T-helper 1 cell (primary cell): ENCODE measurements at regions not wholly inside any gene's neighbourhood (a gene's known extent, or its start where the extent isn't known, plus 50 kb on each side); places are given as distances from the start of the nearest gene placed in this dataset.
"Not testable (repeated sequence)": the region's sequence is repeated elsewhere in the genome, so short reads cannot be mapped to it uniquely, and the experiment has no call there.

ENCODE experiments used
- DNase-seq, 5 donors: peaks; one replicate each; pipeline ENCODE4 v3.0.0-alpha.2; 2012 to 2020

- no peak for DNase-seq
Observed at GRCh38 chr3:75248974-75249373, 415.2 kb upstream of the FRG2C start.

DNA sequence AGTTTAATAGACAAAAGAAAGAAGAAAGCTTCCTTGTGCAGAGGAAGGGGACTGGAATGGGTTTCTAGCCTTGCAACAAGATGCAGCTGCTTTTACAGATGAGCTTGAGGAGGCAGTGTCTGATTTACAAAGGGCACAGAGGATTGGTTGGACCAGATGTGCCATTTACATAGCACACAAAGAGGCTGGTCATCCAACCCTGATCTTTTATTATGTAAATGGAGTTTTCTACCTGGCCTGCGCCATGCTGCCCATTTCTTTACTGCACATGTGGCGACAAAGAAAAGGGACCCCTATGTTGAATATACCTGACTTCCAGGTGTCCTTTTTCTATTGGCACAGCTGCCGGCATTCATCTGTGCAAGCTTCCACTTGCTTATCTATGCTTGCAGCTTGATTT is 409.4 kb upstream of the FRG2C start:
- no peak for DNase-seq

GRCh38 chr3:75258825-75259683 is 405.1 kb upstream of the FRG2C start:
- DNase-seq = not testable (repeated sequence)

- DNase-seq = not testable (repeated sequence)
Observed at GRCh38 chr3:75260975-75261374, 403.2 kb upstream of the FRG2C start.

- DNase-seq = no peak
Observed at GRCh38 chr3:75262661-75263060, 401.5 kb upstream of the FRG2C start.

DNA sequence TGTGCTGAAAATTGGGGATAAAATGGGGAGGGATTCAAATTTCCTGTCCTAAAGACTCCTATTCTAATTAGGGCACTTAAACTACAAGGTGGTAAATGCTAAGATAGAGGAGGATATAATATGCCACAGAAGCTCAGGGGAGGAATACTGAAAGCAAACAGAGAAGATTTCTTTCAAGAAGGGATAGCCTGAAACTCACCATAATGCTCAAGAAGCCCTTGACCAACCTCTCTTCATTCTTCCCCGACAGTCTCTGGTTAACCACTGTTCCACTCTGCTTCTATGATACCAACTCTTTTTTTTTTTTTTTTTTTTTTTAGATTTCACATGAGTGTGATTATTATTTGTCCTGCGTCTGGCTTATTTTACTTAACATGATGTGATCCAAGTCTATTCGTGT is 398.2 kb upstream of the FRG2C start:
- DNase-seq = no peak

- DNase-seq = not testable (repeated sequence)
Observed at GRCh38 chr3:75268576-75268975, 395.6 kb upstream of the FRG2C start.

- not testable (repeated sequence) for DNase-seq
Observed at GRCh38 chr3:75272237-75272636, 391.9 kb upstream of the FRG2C start.

DNA sequence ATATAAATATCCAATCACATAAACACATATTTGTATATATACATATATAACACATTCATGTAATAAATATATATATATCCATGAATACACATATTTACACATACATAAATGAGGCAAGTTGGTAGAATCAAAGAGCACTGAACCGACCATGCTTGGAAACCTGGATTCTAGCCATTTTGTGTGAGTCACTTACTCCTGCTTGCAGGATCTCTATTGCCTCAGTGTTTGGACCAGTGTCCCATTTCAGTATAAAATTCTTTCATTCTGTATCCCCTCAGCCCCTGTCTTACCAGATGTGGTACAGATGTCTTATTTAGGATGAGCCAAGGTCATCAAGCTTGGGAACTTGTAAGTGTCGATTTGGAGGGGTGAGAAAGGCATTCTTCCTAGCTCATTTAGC is 391.4 kb upstream of the FRG2C start:
- no peak for DNase-seq

- not testable (repeated sequence) for DNase-seq
Observed at GRCh38 chr3:75285531-75286148, 378.5 kb upstream of the FRG2C start.

DNA sequence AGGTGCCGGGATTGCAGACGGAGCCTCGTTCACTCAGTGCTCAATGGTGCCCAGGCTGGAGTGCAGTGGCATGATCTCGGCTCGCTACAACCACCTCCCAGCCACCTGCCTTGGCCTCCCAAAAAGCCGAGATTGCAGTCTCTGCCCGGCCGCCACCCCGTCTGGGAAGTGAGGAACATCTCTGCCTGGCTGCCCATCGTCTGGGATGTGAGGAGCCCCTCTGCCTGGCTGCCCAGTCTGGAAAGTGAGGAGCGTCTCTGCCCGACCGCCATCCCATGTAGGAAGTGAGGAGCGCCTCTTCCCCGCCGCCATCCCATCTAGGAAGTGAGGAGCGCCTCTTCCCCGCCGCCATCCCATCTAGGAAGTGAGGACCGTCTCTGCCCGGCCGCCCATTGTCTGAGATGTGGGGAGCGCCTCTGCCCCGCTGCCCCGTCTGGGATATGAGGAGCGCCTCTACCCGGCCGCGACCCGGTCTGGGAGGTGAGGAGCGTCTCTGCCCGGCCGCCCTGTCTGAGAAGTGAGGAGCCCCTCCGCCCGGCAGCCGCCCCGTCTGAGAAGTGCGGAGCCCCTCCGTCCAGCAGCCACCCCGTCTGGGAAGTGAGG is 375.1 kb upstream of the FRG2C start:
- DNase-seq = not testable (repeated sequence)

DNA sequence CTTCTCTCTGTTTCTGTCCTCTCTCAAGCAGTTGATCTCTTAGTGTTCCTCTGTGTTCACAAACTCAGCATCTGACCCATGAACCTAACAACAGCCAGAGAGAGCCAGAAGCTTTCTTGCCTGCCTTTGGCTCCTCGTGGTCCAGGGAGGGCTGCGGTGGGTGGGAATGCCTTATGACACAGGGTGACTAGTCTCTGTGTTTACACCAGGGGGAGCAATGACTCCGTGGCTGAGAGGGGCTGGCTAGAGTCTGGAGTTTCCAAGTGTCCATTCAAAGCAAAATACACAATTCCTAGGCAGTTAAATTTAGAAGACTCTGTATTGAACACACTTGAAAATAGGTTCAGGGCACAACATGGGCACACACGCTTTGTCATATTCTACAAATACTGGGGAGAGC is 370.0 kb upstream of the FRG2C start:
- DNase-seq = no peak

- DNase-seq = no peak
Observed at GRCh38 chr3:75295013-75295412, 369.1 kb upstream of the FRG2C start.

DNA sequence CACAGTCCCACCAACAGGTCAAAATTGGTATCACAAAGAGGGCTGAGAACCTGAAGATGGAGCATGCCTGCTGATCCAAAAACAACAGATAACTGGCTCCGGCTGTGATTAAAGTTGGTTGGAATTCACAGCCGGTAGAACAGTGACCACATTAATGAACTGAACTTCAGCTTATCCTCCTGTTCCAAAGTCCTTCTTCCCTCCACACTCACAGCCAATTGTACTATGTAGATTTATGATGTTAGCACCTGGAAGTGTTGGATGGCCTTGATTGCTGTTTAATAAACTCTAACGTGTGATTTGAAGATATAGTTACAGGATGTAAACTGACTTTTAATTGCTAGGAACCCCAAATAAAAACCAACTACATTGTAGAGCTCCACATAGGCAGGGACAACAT is 367.3 kb upstream of the FRG2C start:
- DNase-seq = no peak

DNA sequence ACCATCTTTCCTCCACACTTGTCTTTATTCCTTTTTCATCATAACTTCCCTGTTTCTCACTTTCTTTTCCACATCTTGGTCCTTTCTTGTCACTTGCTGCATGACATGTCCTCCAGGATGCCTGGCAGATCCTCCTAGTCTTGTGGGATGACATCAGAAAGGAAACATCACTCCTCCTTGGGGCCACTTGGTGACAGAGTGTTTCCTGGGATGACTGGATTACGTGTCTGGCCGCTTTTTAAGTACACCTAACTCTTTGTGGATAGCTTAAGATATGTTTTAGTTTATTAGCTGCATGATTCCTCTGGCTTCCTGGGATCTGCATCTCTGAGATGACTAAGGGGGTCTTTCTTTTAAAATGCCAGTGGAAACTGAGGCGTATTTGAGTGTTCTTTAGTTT is 363.5 kb upstream of the FRG2C start:
- DNase-seq = no peak

DNA sequence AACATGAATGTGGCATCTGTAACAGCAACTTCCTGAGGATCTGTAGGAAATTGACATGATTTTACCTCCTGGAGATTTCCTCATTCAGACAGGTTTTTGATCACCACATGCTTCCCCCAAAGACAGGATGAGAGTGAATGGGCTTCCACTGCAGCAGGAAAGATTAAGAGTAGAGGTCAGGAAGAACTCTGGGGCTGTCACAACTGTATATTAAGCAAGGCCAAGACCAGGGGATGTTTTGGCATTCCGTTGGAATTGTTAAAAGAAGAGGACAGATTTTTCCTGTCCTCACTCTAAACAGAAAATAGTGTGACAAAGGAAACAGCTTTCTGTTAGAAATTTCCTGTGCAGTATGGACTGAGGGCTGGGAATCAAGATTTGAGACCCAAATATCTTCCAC is 363.1 kb upstream of the FRG2C start:
- DNase-seq = not testable (repeated sequence)

- no peak for DNase-seq
Observed at GRCh38 chr3:75303741-75304140, 360.4 kb upstream of the FRG2C start.

DNA sequence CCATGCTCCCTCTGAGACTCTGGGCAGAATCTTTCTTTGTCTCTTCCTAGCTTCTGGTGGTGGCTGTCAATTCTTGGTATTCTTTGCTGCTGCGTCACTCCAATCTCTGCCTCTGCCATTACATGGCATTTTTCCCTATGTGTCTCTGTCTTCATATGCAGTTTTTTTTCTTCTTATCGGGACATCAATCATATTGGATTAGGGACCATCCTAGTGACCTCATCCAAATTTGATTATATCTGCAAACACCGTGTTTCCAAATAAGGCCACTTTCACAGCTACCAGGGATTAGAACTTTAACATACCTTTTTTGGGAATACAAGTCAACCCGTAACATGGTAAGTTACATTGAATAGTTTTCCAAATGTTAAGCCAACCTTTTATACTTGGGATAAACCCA is 358.2 kb upstream of the FRG2C start:
- no peak for DNase-seq

- DNase-seq = not testable (repeated sequence)
Observed at GRCh38 chr3:75311306-75311705, 352.8 kb upstream of the FRG2C start.

GRCh38 chr3:75312469-75312868 is 351.7 kb upstream of the FRG2C start:
- not testable (repeated sequence) for DNase-seq

DNA sequence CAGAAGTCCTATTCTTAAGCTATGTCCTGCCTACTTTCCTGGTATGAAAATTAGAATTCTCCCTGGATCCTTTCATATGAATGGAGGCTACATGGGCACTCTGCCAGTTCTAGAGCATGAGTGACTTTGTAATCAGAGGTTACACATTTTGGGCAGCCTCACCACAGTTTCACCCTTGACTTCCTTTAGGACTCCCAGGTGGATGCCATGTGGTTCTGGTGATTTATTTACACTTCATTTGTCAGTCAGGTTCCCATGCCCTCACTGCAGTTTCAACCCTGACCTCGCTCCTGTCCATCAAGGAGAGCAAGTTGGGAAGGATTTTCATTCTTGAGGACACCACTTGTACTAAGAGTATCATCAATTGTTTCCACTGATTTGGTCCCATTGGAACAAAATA is 344.4 kb upstream of the FRG2C start:
- DNase-seq = not testable (repeated sequence)

DNA sequence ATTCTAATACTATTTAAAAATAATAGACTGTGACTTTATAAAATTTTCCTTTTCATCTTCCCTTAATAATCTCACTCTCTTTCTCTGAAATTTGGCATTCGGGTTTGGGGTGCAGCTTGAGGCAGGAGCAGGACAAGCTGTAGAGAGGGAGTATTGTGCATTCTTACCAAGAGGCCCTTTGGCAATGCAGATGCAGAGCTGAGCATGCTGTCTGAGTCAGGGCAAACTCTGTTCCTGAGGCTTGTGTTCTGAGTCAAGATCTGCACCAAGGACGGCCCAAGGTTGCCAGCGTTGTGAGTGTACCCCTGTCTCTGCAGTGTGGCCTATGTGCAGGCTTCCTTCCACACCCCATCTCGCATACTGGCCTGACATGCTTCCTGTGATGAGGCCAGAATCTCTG is 343.8 kb upstream of the FRG2C start:
- no peak for DNase-seq

DNA sequence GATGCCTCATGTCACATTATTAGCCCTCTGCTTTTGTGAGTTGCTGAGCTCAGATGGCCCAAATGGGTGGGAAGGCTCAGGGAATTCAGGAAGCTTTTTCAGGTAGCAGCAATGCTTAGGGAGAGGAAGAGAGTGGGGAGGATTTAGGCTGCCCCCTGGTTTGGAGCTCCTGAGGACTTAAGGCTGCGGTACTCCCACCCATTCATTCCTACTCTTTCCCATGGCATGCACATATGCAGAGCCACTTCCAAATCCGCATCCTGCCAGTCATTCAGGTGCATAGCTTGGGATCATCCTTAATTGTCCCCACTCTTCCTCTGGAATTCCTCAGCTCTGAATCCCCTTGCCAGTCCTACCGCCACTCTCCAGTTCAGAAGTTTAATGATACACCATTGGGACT is 343.1 kb upstream of the FRG2C start:
- DNase-seq = no peak

DNA sequence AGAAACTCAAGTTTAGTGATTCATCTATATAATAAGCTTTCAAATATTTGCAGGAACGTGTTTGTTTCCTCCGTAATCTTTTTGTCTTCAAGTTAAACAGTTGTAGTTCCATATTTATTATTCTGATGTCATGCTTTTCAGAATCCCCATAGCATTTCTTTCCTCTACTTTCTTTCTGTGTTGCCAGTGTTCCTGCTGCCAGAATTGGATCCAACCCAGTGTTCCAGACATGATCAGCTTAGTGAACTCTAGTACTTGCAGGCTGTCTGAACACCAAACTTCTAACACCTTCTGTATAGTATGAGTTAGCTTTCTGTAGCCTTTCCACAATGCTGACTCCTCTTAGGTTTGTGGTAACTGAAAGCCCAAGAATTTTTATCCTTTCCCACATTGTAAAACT is 340.2 kb upstream of the FRG2C start:
- DNase-seq = not testable (repeated sequence)
